ENCODE measurements at regions not wholly inside any gene's neighbourhood (a gene's known extent, or its start where the extent isn't known, plus 50 kb on each side); places are given as distances from the start of the nearest gene placed in this dataset.

GRCh38 chr1:55546553-55546952, 331.4 kb upstream of the USP24 start:
- DNase-seq (ENCODE audit: low read depth in 2 of 2) = no peak

- no peak for DNase-seq (ENCODE audit: low read depth in 2 of 2)
Measured at GRCh38 chr1:55544826-55545225, 329.7 kb upstream of the USP24 start.

DNA sequence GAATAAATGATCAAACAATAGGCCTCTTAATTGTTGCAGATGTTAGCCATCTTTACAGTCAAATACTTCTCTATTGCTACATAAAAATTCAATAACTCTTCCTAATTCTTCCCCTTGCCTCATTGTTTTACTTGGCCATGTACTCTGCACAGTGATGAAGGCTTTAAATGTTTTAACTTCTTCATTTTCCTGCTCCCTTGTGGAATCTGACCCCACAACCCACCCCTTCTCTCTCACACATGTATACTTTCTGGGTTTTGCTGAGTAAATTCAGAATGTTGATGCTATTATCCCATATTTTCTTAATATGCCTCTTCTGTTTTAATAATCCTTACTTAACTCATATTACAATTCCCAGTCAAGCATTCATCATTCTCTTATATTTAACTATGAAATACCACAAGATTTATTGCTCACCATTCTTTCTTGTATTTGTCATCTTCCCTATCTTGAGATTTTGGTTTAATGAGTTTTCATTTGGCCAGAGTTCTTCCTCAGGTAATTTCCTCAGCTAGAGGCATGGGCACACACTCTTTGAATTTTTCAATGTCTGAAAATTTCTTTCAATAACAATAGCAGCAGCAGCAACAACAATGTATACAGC, 327.8 kb upstream of the USP24 start:
- no peak for DNase-seq (ENCODE audit: low read depth in 2 of 2)

DNA sequence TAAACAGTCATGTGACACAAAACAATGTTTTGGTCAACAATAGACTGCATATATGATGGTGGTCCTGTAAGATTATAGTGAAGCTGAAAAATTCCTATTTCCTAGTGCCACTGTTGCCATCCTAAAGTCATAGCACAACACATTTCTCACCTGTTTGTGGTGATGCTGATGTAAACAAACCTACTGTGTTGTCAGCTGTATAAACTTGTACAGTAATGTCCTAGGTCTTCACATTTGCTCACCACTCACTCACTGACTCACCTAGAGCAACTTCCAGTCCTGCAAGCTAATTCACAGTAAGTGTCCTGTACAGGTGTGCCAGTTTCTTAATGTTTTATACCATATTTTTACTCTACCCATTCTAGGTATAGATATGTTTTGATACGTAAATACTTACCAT, 326.1 kb upstream of the USP24 start:
- no peak for DNase-seq (ENCODE audit: low read depth in 2 of 2)

GRCh38 chr1:55539652-55540512, 324.7 kb upstream of the USP24 start:
- no peak for DNase-seq (ENCODE audit: low read depth in 2 of 2)

- no peak for DNase-seq (ENCODE audit: low read depth in 2 of 2)
Measured at GRCh38 chr1:55538428-55538827, 323.3 kb upstream of the USP24 start.

- DNase-seq (ENCODE audit: low read depth in 2 of 2) = no peak
Measured at GRCh38 chr1:55536545-55536865, 321.3 kb upstream of the USP24 start.

- DNase-seq (ENCODE audit: low read depth in 2 of 2) = no peak
Measured at GRCh38 chr1:55535724-55536544, 320.8 kb upstream of the USP24 start.

DNA sequence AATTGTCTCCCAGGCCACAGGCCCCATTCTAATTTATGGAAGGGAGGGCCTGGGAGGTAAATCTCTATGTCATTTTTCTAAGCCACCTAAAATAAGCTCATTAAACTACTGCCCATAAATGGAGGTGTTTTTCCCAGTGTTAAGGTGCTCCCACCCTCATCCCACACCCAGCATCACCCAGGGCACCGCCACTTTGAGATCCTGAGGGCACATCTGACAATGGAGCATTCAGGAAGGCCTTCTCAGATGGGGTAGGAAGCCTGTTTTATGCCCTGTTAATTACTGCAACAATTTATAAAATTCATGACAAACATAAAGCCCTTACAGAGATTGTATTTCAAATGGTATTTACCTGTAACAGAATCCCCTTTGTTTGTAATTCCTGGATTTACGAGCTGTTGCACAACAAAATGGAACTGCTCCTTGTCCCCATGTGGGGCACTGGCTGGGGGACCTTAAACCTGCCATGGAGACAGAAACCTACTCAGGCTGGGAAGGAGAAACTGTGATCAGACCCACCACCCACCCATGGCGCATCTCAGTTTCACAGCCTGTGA, 319.5 kb upstream of the USP24 start:
- no peak for DNase-seq (ENCODE audit: low read depth in 2 of 2)

GRCh38 chr1:55531644-55532043, 316.5 kb upstream of the USP24 start:
- no peak for DNase-seq (ENCODE audit: low read depth in 2 of 2)

DNA sequence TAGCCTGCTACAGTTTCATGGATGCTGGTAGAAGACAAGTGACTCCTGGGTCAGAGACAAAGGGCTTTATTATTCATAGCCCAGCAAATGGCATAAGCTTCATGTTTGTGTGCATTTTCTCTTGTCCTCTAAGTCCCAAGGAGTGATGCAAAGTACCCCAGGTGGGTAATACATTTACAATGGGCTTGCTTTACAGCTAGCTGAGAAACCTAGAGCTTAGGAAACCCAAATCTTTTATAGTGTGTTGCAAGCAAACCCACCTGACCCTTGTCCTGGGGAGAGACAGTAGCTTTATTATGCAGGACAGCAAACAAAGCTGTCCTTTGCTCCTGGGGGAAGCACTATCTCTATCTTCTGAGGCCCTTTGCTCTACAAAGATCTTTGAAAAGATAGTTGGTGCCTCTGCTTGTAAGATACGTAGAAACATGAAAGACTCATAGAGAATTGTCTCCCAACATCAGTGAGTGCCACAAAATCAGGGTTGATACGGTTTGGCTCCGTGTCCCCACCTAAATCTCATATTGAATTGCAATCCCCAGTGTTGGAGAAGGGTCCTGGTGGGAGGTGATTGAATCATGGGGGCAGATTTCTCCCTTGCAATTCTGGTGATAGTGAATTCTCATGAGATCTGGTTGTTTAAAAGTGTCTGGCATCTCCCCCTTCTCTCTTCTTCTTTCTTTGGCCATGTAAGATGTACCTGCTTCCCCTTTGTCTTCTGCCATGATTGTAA, 315.8 kb upstream of the USP24 start:
- DNase-seq (ENCODE audit: low read depth in 2 of 2) = no peak

GRCh38 chr1:55529017-55529416, 313.9 kb upstream of the USP24 start:
- no peak for DNase-seq (ENCODE audit: low read depth in 2 of 2)

- no peak for DNase-seq (ENCODE audit: low read depth in 2 of 2)
Measured at GRCh38 chr1:55527831-55528230, 312.7 kb upstream of the USP24 start.

- no peak for DNase-seq (ENCODE audit: low read depth in 2 of 2)
Measured at GRCh38 chr1:55526716-55527115, 311.6 kb upstream of the USP24 start.

DNA sequence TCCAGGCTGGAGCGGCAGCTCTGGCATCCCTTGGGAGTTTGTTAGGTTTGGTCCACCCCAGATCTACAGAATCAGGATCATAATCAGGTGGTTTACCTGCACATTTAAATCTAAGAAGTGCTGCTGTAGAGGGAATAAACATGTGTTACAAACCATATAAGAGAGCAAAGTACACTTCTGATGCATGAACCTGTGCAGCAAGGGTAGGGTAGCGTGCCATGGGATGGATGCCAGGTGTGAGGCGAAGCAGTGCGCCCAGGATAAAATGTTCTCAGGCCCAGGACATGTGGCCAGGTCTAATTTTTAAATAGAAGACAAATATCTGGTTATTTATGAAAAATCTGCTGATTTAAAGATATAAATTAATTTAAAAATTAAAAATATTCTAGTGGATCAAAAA, 308.8 kb upstream of the USP24 start:
- no peak for DNase-seq (ENCODE audit: low read depth in 2 of 2)

DNA sequence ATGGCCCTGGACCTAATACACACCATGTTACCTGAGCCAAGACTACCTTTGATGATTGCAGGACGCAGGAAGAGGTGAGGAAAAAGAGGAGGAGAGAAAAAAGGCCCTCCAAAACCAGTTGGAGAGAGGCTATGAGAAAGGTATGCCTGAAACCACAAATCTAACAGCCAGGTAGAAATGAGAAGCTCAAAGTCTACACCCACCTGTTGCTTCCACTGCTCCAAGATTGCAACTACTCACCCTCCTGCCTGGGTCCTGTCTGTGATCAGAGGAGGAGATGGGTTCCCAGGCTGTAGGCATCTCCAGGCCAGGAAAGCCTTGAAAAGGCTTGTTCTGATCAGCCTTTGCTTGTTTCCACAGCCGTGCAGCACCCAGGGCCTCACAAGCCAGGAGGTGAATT, 307.8 kb upstream of the USP24 start:
- no peak for DNase-seq (ENCODE audit: low read depth in 2 of 2)

- no peak for DNase-seq (ENCODE audit: low read depth in 2 of 2)
Measured at GRCh38 chr1:55522353-55522903, 307.3 kb upstream of the USP24 start.

GRCh38 chr1:55520861-55521260, 305.7 kb upstream of the USP24 start:
- no peak for DNase-seq (ENCODE audit: low read depth in 2 of 2)

GRCh38 chr1:55519937-55520683, 304.9 kb upstream of the USP24 start:
- DNase-seq (ENCODE audit: low read depth in 2 of 2) = no peak

- no peak for DNase-seq (ENCODE audit: low read depth in 2 of 2)
Measured at GRCh38 chr1:55519276-55519675, 304.1 kb upstream of the USP24 start.

GRCh38 chr1:55517036-55517435, 301.9 kb upstream of the USP24 start:
- no peak for DNase-seq (ENCODE audit: low read depth in 2 of 2)
